GM21529 (cell line): ENCODE measurements at regions not wholly inside any gene's neighbourhood (a gene's known extent, or its start where the extent isn't known, plus 50 kb on each side); places are given as distances from the start of the nearest gene placed in this dataset.

Experiments used
- ATAC-seq: cut with Tn5 transposase; IDR thresholded peaks from one replicate; pipeline ENCODE4 v1.9.1; 2021; ENCODE audit not compliant: unreplicated experiment

GRCh38 chr14:101347893-101348777 lies 213.2 kb upstream of the DIO3 start:
- no peak for ATAC-seq

- ATAC-seq: no peak
Measured at GRCh38 chr14:101349108-101349507, 212.2 kb upstream of the DIO3 start.

GRCh38 chr14:101350021-101350420 lies 211.3 kb upstream of the DIO3 start:
- ATAC-seq: no peak

- no peak for ATAC-seq
Measured at GRCh38 chr14:101350691-101351090, 210.6 kb upstream of the DIO3 start.

GRCh38 chr14:101351146-101351545 lies 210.1 kb upstream of the DIO3 start:
- no peak for ATAC-seq

GRCh38 chr14:101351769-101352168 lies 209.5 kb upstream of the DIO3 start:
- no peak for ATAC-seq

- ATAC-seq: no peak
Measured at GRCh38 chr14:101352567-101352966, 208.7 kb upstream of the DIO3 start.

- ATAC-seq: no peak
Measured at GRCh38 chr14:101353422-101353821, 207.9 kb upstream of the DIO3 start.

GRCh38 chr14:101354726-101355125 lies 206.6 kb upstream of the DIO3 start:
- no peak for ATAC-seq

GRCh38 chr14:101355284-101355683 lies 206.0 kb upstream of the DIO3 start:
- ATAC-seq: no peak

GRCh38 chr14:101357038-101357437 lies 204.3 kb upstream of the DIO3 start:
- ATAC-seq: no peak

GRCh38 chr14:101357559-101358319 lies 203.6 kb upstream of the DIO3 start:
- ATAC-seq: no peak

- ATAC-seq: no peak
Measured at GRCh38 chr14:101358320-101359125, 202.8 kb upstream of the DIO3 start.

- no peak for ATAC-seq
Measured at GRCh38 chr14:101359221-101360053, 201.9 kb upstream of the DIO3 start.

GRCh38 chr14:101360054-101360911 lies 201.0 kb upstream of the DIO3 start:
- no peak for ATAC-seq

GRCh38 chr14:101361044-101361443 lies 200.3 kb upstream of the DIO3 start:
- ATAC-seq: no peak

GRCh38 chr14:101361451-101362433 lies 199.6 kb upstream of the DIO3 start:
- ATAC-seq: no peak

GRCh38 chr14:101362529-101363260 lies 198.6 kb upstream of the DIO3 start:
- ATAC-seq: no peak
